ENCODE measurements at regions not wholly inside any gene's neighbourhood (a gene's known extent, or its start where the extent isn't known, plus 50 kb on each side); places are given as distances from the start of the nearest gene placed in this dataset.
"Not testable (repeated sequence)": the region's sequence is repeated elsewhere in the genome, so short reads cannot be mapped to it uniquely, and the experiment has no call there.

GRCh38 chr16:14015948-14016347 lies 55.2 kb upstream of the MRTFB start:
- ATAC-seq (replicated peaks) (no peak), DNase-seq (no peak)
- no peaks in the 10 kb centered on the region for H3K4me1 Mint-ChIP-seq (ENCODE audit: low read depth in 2 of 2)
- no peaks in the 10 kb centered on the region for H3K9me3 Mint-ChIP-seq
- H3K36me3 Mint-ChIP-seq (ENCODE audit: insufficient read depth): no peaks in the 10 kb centered on the region
- H3K27me3 Mint-ChIP-seq: peaks cover 0 to 58% of the 10 kb centered on the region in 2 donors
- no peak overlapping the region for H3K4me3 Mint-ChIP-seq
- no peak overlapping the region for H3K27ac Mint-ChIP-seq

- H3K4me3 Mint-ChIP-seq; H3K27ac Mint-ChIP-seq; ATAC-seq (replicated peaks); DNase-seq; H3K36me3 Mint-ChIP-seq (ENCODE audit: insufficient read depth); H3K4me1 Mint-ChIP-seq (ENCODE audit: low read depth in 2 of 2); H3K9me3 Mint-ChIP-seq: not testable (repeated sequence)
- H3K27me3 Mint-ChIP-seq: peaks cover 0 to 59% of the 10 kb centered on the region in 2 donors
Measured at GRCh38 chr16:14016362-14016761, 54.8 kb upstream of the MRTFB start.

- no peaks in the 10 kb centered on the region for H3K9me3 Mint-ChIP-seq
Measured at GRCh38 chr16:14017886-14018285, 53.2 kb upstream of the MRTFB start.

DNA sequence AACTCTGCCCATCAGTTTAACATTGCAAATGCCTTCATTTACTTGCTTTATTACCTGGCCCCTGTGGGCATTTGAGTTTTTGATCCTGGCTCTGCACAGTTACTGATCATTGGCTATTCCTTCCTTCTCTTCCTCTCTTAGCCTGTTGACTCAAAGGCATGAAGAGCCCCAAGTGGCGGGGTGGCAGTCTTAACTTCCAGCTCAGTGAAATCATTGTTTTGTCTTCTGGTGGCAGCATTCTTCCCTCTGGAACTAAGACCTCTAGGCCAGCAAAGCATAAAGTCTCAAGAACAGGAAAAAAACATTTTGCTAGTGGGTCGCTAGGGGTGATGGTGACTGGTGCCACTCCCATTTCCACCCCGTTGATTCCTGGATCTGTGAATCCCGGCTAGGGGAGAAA lies 52.3 kb upstream of the MRTFB start:
- H3K9me3 Mint-ChIP-seq: no peaks in the 10 kb centered on the region
- no peak overlapping the region for H3K27ac Mint-ChIP-seq
- peaks cover 0 to 39% of the 10 kb centered on the region in 2 donors for H3K27me3 Mint-ChIP-seq
- H3K36me3 Mint-ChIP-seq (ENCODE audit: insufficient read depth): no peaks in the 10 kb centered on the region
- ATAC-seq (replicated peaks) (no peak), DNase-seq (no peak)
- H3K4me3 Mint-ChIP-seq: no peak overlapping the region
- H3K4me1 Mint-ChIP-seq (ENCODE audit: low read depth in 2 of 2): no peaks in the 10 kb centered on the region

More at GRCh38 chr16:14017886-14018285, 53.2 kb upstream of the MRTFB start:
- no peak for DNase-seq
- H3K36me3 Mint-ChIP-seq (ENCODE audit: insufficient read depth): no peaks in the 10 kb centered on the region
- no peak for ATAC-seq (replicated peaks)
- H3K27ac Mint-ChIP-seq: no peak overlapping the region
- peaks cover 0 to 45% of the 10 kb centered on the region in 2 donors for H3K27me3 Mint-ChIP-seq
- no peaks in the 10 kb centered on the region for H3K4me1 Mint-ChIP-seq (ENCODE audit: low read depth in 2 of 2)
- no peak overlapping the region for H3K4me3 Mint-ChIP-seq

DNA sequence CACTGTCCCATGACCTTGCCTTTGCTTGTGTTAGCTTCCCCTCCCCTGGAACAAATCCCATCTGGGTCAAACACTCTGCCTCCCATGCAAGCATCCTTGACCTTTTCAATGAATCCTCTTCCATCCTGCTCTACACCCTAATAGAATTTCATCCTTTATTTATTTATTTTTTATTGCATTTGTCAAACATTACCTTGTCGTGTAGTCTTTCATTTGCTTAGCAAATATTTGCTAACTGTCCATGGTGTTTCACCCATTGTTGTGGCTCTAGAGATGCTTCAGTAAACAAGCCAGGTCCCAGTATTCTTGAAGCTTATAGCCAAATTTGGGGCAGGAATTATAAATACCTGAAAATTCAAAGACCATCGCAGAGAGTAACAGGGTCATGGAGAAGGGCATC lies 51.0 kb upstream of the MRTFB start:
- Mint-ChIP-seq H3K4me3 (no peak overlapping the region), H3K36me3 (ENCODE audit: insufficient read depth) (no peaks in the 10 kb centered on the region), H3K27me3 (peaks cover 0 to 37% of the 10 kb centered on the region in 2 donors), H3K4me1 (ENCODE audit: low read depth in 2 of 2) (no peaks in the 10 kb centered on the region), H3K27ac (no peak overlapping the region), H3K9me3 (no peaks in the 10 kb centered on the region)
- DNase-seq (no peak), ATAC-seq (replicated peaks) (no peak)

Measured in effector memory CD8-positive, alpha-beta T cell (primary cell).